Lung (tissue), 11 donors: ENCODE measurements at regions not wholly inside any gene's neighbourhood (a gene's known extent, or its start where the extent isn't known, plus 50 kb on each side); places are given as distances from the start of the nearest gene placed in this dataset.

Experiments
- ATAC-seq: fragments of 200-7000 bp; cut with Tn5 transposase; one replicate; pipeline ENCODE4 v1.9.1; 2020; ENCODE audit warnings: moderate number of reproducible peaks; ENCODE audit not compliant: insufficient read depth, low FRiP score
- DNase-seq, 3 donors: peaks; one replicate each; pipeline ENCODE4 v3.0.0-alpha.2; 2013 to 2017
- H3K27ac ChIP-seq, 2 donors: one replicate each; pipeline ENCODE4 v1.5.1; 2013; ENCODE audit warnings: mild to moderate bottlenecking in 2 of 2, moderate library complexity in 2 of 2, control low read depth in 1 of 2, inconsistent platforms in 1 of 2, low read depth in 1 of 2, low read length in 1 of 2
- H3K27me3 ChIP-seq, 3 donors: one replicate each; pipeline ENCODE4 v1.5.1; 2013; ENCODE audit warnings: low read length in 2 of 3; ENCODE audit not compliant: control insufficient read depth in 3 of 3, insufficient read depth in 3 of 3
- H3K36me3 ChIP-seq, 4 donors: one replicate each; pipeline ENCODE4 v1.5.1; 2013; ENCODE audit warnings: low read length in 4 of 4, mild to moderate bottlenecking in 1 of 4, moderate library complexity in 1 of 4; ENCODE audit not compliant: control insufficient read depth in 4 of 4, insufficient read depth in 4 of 4
- H3K4me1 ChIP-seq, 5 donors: one replicate each; pipeline ENCODE4 v1.5.1; 2013; ENCODE audit warnings: low read length in 5 of 5, mild to moderate bottlenecking in 2 of 5, moderate library complexity in 1 of 5; ENCODE audit not compliant: control insufficient read depth in 5 of 5, insufficient read depth in 5 of 5
- H3K4me3 ChIP-seq: one replicate; pipeline ENCODE4 v1.5.1; 2013; ENCODE audit warnings: mild to moderate bottlenecking, control low read depth, moderate library complexity
- H3K9ac ChIP-seq, 2 donors: one replicate each; pipeline ENCODE4 v1.5.1; 2013; ENCODE audit warnings: low read length in 2 of 2, control low read depth in 1 of 2; ENCODE audit not compliant: insufficient read depth in 1 of 2
- H3K9me3 ChIP-seq, 4 donors: one replicate each; pipeline ENCODE4 v1.5.1; 2013; ENCODE audit warnings: low read length in 3 of 4, mild to moderate bottlenecking in 1 of 4, moderate library complexity in 1 of 4; ENCODE audit not compliant: control insufficient read depth in 4 of 4, insufficient read depth in 3 of 4
- WGBS, 2 donors: extraction: QIAGEN DNeasy Blood & Tissue Kit; methylation state at CpG; one replicate each; pipeline ENCODE4 v1.1.7; 2013; 5-methylcytosine and 5-hydroxymethylcytosine counted together
- TF ChIP-seq, protein P1 (sequence below): IDR thresholded peaks from 2 replicates; pipeline ENCODE4 v1.5.1; 2012; ENCODE audit warnings: mild to moderate bottlenecking; ENCODE audit errors: control extremely low read depth, extremely low read depth
- donor health status: control.
- donor health status: control.
- donor health status: Bipolar disorder and iron deficiency.
- donor health status: healthy.
- donor health status: DM: yes; HTN: yes; CAD: no.

DNA sequence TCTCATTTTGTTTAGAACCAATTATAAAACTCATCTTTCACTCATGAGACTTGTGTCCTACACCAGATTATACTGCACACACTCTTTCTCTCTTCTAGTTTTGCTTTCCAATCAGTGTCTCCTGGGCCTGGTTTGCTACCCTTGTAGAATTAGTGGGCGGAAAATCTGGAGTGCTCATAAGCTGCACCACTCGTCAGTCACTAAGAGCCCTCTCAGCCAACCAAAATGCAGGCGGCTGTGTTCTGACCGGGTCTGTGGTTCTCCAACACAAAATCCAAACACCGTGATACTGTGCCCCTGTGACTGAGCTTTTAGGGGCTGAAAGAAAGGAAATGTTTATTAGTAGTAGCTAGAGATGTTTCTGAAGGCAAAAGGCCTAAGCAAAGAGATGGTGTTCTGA is 83.7 kb upstream of the OBI1 start:
- H3K27me3 ChIP-seq: no peaks in the 10 kb centered on the region
- WGBS, 2 donors: 57 to 62% methylated on average over 5 of the region's 5 CpGs
- no peak for ATAC-seq

DNA sequence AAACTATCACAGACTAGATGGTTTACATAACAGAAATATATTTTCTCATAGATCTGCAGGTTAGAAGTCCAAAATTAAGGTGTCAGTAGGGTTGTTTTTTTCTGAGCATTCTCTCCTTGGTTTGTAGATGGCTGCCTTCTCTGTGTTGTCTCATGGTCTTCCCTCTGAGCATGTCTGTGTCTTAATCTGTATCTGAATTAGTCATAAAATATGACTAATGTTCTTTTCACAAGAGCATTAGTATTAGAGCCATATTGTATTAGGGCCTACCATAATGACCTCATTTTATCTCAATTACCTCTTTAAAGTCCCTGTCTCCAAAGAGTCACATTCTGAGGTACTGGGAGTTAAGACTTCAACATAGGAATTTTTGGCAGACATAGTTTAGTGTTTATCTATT is 77.2 kb upstream of the OBI1 start:
- no peaks in the 10 kb centered on the region for H3K4me1 ChIP-seq
- TF ChIP-seq, protein P1, sequence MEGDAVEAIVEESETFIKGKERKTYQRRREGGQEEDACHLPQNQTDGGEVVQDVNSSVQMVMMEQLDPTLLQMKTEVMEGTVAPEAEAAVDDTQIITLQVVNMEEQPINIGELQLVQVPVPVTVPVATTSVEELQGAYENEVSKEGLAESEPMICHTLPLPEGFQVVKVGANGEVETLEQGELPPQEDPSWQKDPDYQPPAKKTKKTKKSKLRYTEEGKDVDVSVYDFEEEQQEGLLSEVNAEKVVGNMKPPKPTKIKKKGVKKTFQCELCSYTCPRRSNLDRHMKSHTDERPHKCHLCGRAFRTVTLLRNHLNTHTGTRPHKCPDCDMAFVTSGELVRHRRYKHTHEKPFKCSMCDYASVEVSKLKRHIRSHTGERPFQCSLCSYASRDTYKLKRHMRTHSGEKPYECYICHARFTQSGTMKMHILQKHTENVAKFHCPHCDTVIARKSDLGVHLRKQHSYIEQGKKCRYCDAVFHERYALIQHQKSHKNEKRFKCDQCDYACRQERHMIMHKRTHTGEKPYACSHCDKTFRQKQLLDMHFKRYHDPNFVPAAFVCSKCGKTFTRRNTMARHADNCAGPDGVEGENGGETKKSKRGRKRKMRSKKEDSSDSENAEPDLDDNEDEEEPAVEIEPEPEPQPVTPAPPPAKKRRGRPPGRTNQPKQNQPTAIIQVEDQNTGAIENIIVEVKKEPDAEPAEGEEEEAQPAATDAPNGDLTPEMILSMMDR: no peak

More for the DNA sequence above, 83.7 kb upstream of the OBI1 start:
- Histone ChIP-seq H3K9ac (no peak overlapping the region), H3K4me3 (no peak overlapping the region), H3K9me3 (no peaks in the 10 kb centered on the region), H3K27ac (no peak overlapping the region), H3K36me3 (no peaks in the 10 kb centered on the region), H3K4me1 (no peaks in the 10 kb centered on the region)
- DNase-seq: peak in 1 of 3 donors; percentile 13
- TF ChIP-seq, protein P1: no peak

DNA sequence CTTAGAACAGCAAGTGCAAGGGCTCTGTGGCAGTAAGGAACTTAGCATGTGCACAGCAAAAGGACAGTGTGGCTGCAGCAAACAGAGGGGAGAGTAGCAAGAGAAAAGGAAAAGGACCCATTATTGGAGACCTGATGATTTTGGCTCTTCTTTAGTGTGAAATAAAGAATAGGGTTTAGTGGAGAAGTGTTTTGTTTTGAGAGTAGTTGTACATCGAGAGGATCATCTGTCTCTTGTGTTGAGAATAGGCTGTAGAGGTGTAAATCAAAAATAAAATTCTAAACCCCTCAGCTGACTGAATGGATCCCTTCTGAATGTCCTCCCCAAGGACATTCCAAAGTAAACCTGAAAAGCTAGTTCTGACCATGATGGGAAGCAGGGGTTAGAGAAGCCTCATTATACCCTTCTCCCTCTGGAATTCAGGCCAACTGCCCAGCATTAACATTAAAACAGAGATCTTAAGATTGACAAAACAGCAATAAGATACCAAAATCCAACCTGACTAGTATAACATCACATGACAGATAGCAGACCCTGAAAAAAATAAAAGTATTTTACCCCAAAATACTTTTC is 73.6 kb upstream of the OBI1 start:
- TF ChIP-seq, protein P1: no peak
- H3K9me3 ChIP-seq: no peaks in the 10 kb centered on the region
- no peak for ATAC-seq
- no peak for DNase-seq
- no peak overlapping the region for H3K4me3 ChIP-seq
- no peaks in the 10 kb centered on the region for H3K27me3 ChIP-seq
- no peak overlapping the region for H3K27ac ChIP-seq
- H3K36me3 ChIP-seq: no peaks in the 10 kb centered on the region
- H3K9ac ChIP-seq: no peak overlapping the region
- no peaks in the 10 kb centered on the region for H3K4me1 ChIP-seq
- WGBS, 2 donors: 84 to 89% methylated on average over 1 of the region's 1 CpG

More for the DNA sequence above, 77.2 kb upstream of the OBI1 start:
- H3K4me3 ChIP-seq: no peak overlapping the region
- H3K27me3 ChIP-seq: no peaks in the 10 kb centered on the region
- H3K9me3 ChIP-seq: no peaks in the 10 kb centered on the region
- peak in 1 of 3 donors; percentile 6 for DNase-seq
- no peak overlapping the region for H3K27ac ChIP-seq
- ATAC-seq: no peak
- H3K36me3 ChIP-seq: no peaks in the 10 kb centered on the region
- H3K9ac ChIP-seq: no peak overlapping the region

DNA sequence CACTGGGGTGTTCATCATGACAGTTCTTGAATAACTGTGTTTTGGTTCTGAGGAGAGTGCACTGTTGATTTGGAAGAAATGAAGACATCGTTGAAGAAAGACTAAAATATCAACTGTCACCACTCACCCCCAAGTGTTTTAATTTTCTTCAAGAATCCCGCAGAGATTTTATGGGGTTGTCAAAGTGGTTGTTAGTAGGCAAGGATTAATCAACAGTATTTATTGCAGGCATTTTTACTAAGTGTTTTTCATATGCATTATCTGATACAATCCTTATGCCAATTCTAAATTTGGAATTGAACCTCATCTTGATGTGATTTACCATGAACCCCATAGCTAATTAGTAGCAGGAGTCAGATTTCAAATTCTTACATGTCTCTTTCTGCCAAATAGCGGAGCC is 63.7 kb upstream of the OBI1 start:
- Histone ChIP-seq H3K9me3 (no peaks in the 10 kb centered on the region), H3K4me1 (no peaks in the 10 kb centered on the region), H3K36me3 (no peaks in the 10 kb centered on the region), H3K27ac (no peak overlapping the region), H3K9ac (no peak overlapping the region), H3K27me3 (no peaks in the 10 kb centered on the region), H3K4me3 (no peak overlapping the region)
- 85 to 86% methylated on average over 3 of the region's 3 CpGs for WGBS, 2 donors
- DNase-seq (no peak), ATAC-seq (no peak)
- TF ChIP-seq, protein P1: no peak
